ENCODE measurements at regions not wholly inside any gene's neighbourhood (a gene's known extent, or its start where the extent isn't known, plus 50 kb on each side); places are given as distances from the start of the nearest gene placed in this dataset.

DNA sequence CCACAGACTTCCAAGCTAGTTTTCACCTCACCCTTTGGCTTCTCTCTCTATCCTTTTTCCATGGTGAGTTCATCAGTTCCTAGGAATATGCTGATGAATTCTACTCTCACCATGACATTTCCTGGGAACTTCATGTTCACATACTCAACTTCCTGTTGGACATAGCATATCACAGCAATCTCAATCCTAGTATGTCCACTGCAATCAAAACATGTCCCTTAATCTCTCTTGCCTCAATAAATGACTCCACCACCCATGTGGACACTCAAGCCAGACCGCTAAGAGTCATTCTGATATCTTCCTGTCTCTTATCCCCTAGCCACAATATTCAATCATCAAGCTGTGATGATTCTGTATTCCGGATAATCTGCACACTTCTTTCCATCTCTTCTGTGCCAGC lies 66.7 kb upstream of the MME start:
- H3K4me3 ChIP-seq, result no peak overlapping the region
- ATAC-seq (no peak), DNase-seq (no peak)
- intact Hi-C loops (cut with DNase I), result no loop called here
- H3K36me3 ChIP-seq, result no peaks in the 10 kb centered on the region
- H3K9me3 ChIP-seq, result no peaks in the 10 kb centered on the region
- no peaks in the 10 kb centered on the region for H3K27me3 ChIP-seq
- TF ChIP-seq, protein P1, sequence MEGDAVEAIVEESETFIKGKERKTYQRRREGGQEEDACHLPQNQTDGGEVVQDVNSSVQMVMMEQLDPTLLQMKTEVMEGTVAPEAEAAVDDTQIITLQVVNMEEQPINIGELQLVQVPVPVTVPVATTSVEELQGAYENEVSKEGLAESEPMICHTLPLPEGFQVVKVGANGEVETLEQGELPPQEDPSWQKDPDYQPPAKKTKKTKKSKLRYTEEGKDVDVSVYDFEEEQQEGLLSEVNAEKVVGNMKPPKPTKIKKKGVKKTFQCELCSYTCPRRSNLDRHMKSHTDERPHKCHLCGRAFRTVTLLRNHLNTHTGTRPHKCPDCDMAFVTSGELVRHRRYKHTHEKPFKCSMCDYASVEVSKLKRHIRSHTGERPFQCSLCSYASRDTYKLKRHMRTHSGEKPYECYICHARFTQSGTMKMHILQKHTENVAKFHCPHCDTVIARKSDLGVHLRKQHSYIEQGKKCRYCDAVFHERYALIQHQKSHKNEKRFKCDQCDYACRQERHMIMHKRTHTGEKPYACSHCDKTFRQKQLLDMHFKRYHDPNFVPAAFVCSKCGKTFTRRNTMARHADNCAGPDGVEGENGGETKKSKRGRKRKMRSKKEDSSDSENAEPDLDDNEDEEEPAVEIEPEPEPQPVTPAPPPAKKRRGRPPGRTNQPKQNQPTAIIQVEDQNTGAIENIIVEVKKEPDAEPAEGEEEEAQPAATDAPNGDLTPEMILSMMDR (IDR thresholded peaks at IDR 0.05), result no peak
- no peaks in the 10 kb centered on the region for H3K4me1 ChIP-seq
- no peak overlapping the region for H3K27ac ChIP-seq
- 40 to 69% methylated on average over 2 of the region's 2 CpGs for WGBS, 2 donors

DNA sequence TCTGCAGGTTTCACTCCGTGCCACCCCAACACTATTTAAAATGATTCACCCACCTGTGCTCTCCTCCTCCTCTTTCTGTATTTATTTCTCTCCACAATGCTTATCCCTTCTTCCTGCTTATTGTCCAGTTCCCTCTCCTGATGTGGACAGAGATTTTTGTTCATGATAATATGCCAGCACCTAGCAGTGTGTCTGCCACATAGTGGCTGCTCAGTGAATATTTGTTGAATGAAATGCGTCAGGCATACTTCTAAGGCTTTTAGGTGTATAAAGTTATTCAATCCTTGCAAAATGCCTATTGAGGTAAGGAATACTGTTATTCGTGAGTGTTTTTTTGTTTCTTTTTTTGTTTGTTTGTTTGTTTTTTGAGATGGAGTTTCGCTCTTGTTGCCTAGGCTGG lies 67.5 kb upstream of the MME start:
- H3K4me1 ChIP-seq, result no peaks in the 10 kb centered on the region
- H3K9me3 ChIP-seq, result no peaks in the 10 kb centered on the region
- no peak for ATAC-seq
- H3K27me3 ChIP-seq, result no peaks in the 10 kb centered on the region
- no peaks in the 10 kb centered on the region for H3K36me3 ChIP-seq
- no peak overlapping the region for H3K4me3 ChIP-seq
- DNase-seq, result no peak
- H3K27ac ChIP-seq, result no peak overlapping the region
- 78 to 91% methylated on average over 4 of the region's 4 CpGs for WGBS, 2 donors
- TF ChIP-seq, protein P1 (IDR thresholded peaks at IDR 0.05), result no peak
- intact Hi-C loops (cut with DNase I), result no loop called here

DNA sequence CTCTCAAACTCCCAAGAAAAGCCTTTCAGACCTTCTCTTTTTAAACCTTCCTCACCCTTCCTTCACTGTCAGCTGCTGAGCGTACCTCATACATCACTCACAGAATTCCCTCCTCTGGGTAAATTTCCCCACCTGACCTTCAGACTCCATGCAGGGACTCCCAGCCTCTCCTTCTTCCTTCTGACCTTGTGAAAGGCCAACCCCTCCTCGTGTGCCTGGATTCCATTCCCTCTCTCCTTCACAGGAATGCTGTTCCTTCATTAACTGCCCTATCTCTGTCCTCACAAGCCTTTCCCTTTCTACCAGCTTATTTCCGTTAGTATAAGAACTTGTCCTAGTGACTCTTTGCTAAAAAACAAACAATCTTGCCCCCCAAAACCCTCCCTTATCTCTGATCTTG lies 69.7 kb upstream of the MME start:
- Histone ChIP-seq H3K4me3 (no peak overlapping the region), H3K36me3 (no peaks in the 10 kb centered on the region), H3K4me1 (no peaks in the 10 kb centered on the region), H3K27me3 (peaks cover 0 to 5% (median 0%) of the 10 kb centered on the region in 7 donors), H3K27ac (no peak overlapping the region), H3K9me3 (no peaks in the 10 kb centered on the region)
- ATAC-seq (no peak), DNase-seq (no peak)
- whole genome bisulfite sequencing, 2 donors, result 48 to 63% methylated on average over 3 of the region's 3 CpGs
- TF ChIP-seq, protein P1 (IDR thresholded peaks at IDR 0.05), result no peak
- intact Hi-C loops (cut with DNase I), result no loop called here

DNA sequence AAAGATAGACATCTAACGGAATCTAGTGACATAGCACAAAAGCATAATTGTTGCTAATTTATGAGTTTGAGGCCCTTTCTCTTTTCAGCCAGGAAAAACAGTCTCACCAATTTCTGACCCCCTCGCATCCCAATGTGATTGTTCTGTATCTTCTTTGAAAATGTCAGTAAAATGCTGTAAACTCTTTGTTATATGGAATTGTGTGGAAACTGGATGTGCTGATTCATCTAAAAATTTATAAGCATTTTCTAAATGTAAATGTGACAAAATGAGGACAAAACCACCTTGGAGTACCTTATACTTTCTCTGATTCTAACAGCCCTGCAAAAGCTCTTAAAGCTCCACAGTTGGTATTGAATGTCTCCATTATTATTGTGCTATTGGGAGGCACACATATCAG lies 70.9 kb upstream of the MME start:
- H3K4me1 ChIP-seq, result no peaks in the 10 kb centered on the region
- ATAC-seq (no peak), DNase-seq (no peak)
- H3K4me3 ChIP-seq, result no peak overlapping the region
- H3K27me3 ChIP-seq, result peaks cover 0 to 5% (median 0%) of the 10 kb centered on the region in 7 donors
- TF ChIP-seq, protein P1 (IDR thresholded peaks at IDR 0.05), result no peak
- intact Hi-C loops (cut with DNase I), result no loop called here
- H3K27ac ChIP-seq, result no peak overlapping the region
- no peaks in the 10 kb centered on the region for H3K36me3 ChIP-seq
- peaks cover 0 to 1% (median 0%) of the 10 kb centered on the region in 11 donors for H3K9me3 ChIP-seq
- WGBS, 2 donors, result 89 to 92% methylated on average over 2 of the region's 2 CpGs
